ENCODE measurements at regions not wholly inside any gene's neighbourhood (a gene's known extent, or its start where the extent isn't known, plus 50 kb on each side); places are given as distances from the start of the nearest gene placed in this dataset.
A peak's percentile ranks its signal among the peaks of the same experiment; 100 is the strongest.

DNA sequence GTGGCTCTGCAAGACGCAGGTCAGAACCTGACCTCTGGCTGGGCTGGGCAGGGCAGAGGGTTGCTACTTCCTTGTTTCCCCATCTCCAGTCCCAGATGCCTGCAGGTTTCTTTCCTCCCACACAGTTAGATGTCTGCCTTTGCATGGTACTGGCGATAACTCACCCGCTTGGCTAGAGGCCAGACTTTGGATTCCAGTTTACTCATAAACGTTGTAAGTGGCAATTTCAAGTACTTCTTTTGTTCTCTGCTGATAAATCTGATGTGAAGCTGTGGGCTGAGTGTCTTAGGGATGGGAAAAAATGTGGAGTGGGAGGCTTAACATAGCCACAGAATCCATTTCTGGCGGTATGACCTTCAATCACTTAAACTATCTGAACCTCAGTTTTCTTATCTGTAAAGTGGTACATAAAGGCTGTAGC lies 194.2 kb downstream of the EBLN2 start (continued):
- TF ChIP-seq ZMIZ1 (IDR thresholded peaks at IDR 0.05; ENCODE audit: low read depth in 2 of 2, low read length in 2 of 2): peak in 1 of 2 experiments; percentile 87; a peak in 2 of 4 replicates
- TF ChIP-seq RNF219 (CRISPR knock-in tag; IDR thresholded peaks at IDR 0.05): no peak
- TF ChIP-seq NR4A1 (CRISPR knock-in tag; IDR thresholded peaks at IDR 0.05): no peak
- no peak for TF ChIP-seq NR4A1 (tag; IDR thresholded peaks at IDR 0.05)
- no peak for TF ChIP-seq PCBP2 (IDR thresholded peaks at IDR 0.05; ENCODE audit: low read depth, low read length, poor library complexity, severe bottlenecking)
- TF ChIP-seq MTA2 (IDR thresholded peaks at IDR 0.05; ENCODE audit: low read depth): peak; percentile 92
- TF ChIP-seq ZNF41 (CRISPR knock-in tag; conservative IDR thresholded peaks at IDR 0.05): no peak
- no peak for TF ChIP-seq POLR2AphosphoS2 (IDR thresholded peaks at IDR 0.05; ENCODE audit: low read length)
- TF ChIP-seq MGA (IDR thresholded peaks at IDR 0.05): no peak
- TF ChIP-seq, protein P1, sequence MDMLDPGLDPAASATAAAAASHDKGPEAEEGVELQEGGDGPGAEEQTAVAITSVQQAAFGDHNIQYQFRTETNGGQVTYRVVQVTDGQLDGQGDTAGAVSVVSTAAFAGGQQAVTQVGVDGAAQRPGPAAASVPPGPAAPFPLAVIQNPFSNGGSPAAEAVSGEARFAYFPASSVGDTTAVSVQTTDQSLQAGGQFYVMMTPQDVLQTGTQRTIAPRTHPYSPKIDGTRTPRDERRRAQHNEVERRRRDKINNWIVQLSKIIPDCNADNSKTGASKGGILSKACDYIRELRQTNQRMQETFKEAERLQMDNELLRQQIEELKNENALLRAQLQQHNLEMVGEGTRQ (CRISPR knock-in tag; IDR thresholded peaks at IDR 0.05): no peak

All from K562 (cell line).